ENCODE measurements at regions not wholly inside any gene's neighbourhood (a gene's known extent, or its start where the extent isn't known, plus 50 kb on each side); places are given as distances from the start of the nearest gene placed in this dataset.

GRCh38 chr18:24915547-24915946 lies 436.4 kb downstream of the ZNF521 start:
- DNase-seq, result no peak

DNA sequence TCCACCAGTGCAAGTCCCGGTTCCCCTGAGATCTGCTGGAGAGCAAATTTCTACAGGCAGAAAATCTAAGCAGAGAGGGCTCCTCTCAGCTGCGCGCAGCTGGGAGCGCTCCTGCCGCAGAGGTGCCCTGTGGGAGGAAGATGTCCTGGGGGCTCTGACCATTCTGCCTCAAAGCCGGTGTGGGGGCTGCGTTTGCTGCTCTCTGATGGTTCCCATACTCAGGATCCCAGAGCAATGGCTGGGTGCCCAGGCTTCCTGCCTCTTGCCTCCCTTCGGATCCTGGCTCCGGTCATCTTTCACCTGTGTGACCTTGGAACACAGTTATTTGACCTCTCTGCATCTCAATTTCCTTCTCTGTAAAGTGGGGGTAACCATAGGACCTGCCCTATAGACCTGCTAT lies 434.2 kb downstream of the ZNF521 start:
- no peak for DNase-seq

DNA sequence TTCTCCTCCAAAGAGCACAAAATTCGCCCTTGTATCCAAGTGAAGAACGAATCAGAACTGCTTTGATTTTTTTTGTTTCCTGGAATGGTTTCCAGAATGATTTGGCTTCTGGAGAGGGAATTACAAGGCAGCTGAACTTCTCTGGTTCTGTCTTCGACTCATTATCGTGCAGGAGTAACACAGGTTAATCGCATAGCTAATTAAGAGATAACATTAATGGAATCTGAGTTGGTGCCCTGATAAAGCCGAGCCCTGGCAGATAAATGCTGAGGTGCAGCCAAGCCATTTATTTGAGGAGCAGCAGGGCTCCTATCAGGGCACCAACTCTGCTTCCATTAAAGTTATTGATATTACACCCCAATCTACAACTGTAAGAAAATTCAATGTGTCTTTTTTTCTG lies 433.7 kb downstream of the ZNF521 start:
- no peak for DNase-seq

GRCh38 chr18:24919181-24919797 lies 432.7 kb downstream of the ZNF521 start:
- no peak for DNase-seq

DNA sequence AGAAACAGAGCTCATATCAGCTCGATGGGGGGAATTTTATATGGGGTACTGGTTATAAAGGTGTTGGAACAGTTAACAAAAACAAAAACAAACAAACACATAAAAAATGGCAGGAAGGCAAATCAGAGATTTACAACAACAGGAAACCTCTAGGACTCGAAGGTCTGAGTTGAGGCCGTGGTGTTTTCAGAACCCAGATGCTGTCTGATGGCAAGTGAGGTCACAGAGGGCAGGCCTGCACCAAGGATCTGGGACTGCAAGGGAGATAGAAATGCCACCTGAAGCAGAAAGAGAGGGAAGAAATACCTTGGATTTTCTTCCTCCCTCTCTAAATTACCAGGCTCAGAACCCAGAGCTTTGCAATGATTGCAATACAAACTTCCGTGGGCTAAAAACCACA lies 429.5 kb downstream of the ZNF521 start:
- DNase-seq, result no peak

DNA sequence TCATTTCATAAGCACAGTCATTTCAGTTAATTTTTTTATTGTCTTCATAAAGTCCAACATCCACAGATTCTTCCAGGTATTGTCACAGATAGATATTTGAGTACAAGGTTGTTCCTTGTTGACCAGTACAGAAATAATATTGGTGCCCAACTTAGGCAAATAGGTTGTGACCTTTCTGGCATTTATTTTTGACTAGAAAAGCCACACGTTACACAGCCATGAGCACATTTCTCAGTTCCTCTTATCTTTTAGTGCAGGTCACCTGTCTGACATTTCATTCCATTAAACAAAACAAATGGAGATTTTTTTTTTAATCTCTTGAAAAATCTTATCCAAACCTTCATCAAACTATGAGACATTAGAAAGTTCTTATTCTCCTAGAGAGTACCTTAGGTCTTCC lies 428.8 kb downstream of the ZNF521 start:
- DNase-seq, result no peak

DNA sequence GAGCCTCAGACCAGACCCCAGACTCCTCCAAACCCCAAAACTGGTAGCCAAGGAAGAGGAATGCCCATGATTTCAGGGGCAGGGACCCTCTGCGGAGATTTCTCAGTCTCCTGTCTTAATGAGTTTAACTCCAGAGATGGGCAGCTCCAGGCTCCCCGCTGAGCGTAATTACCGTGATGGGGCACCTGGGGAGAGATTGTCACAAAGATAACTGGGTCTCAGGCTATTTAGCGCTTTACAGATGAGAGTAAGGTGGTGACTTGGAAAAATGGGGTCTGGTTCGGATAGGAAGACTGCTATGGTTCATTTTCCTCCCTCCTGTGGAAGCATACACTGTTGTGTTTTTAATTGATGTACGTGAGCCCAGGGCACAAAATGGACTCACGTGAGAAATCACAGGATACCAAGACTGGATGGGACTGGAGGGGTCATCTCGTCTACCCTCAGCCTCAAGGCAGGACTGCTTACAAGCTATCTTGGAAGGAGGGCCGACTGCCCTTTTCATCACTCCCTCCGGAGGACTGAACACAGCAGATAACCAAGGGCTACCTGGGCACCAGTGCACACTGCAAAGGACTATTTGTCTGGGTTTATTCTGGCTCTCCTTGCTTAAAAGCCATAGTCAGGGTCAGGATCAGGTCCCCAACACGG lies 427.8 kb downstream of the ZNF521 start:
- no peak for DNase-seq

DNA sequence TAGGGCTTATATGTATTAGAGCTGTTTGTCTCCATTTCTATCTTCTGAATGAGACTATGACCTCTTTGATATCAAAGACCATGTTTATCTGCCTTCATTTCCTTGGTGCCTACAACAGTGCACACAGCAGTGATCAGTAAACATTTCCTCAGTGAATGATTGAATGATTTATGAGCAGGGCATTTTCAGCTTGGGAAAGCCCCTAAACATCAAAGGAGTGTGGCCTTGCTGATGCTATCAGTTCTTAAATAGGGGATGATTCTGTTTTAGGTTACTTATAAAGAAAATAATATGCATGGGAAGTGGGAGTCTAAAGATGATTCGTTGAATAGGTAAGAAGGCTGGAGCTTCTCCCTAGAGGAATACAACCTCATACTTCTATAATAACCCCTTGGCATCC lies 425.3 kb downstream of the ZNF521 start:
- no peak for DNase-seq

GRCh38 chr18:24928301-24928878 lies 423.6 kb downstream of the ZNF521 start:
- peak; percentile 6 for DNase-seq

GRCh38 chr18:24930478-24930877 lies 421.5 kb downstream of the ZNF521 start:
- DNase-seq, result peak; percentile 45

DNA sequence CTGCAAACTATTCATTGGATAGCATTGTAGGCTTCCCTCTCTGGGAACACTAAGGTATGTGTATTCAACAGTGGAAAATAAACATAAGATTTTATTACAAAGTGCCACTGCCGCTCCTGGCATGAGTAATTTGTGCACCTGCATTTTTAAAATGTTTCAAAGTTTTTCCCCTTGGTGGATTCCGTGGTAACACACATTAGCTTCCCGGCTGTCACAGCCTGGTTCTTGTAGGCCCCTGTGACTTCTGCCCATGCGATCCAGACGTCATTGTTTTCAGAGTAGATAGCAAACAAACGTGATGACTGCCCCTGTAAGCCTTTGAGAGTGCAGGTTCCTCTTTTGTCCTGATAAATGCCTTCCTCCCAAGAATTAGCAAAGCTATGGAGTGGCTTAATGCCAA lies 421.0 kb downstream of the ZNF521 start:
- DNase-seq, result peak; percentile 75

- DNase-seq, result no peak
These were observed 418.6 kb downstream of the ZNF521 start for GRCh38 chr18:24933345-24933744.

GRCh38 chr18:24934258-24934932 lies 417.6 kb downstream of the ZNF521 start:
- no peak for DNase-seq

DNA sequence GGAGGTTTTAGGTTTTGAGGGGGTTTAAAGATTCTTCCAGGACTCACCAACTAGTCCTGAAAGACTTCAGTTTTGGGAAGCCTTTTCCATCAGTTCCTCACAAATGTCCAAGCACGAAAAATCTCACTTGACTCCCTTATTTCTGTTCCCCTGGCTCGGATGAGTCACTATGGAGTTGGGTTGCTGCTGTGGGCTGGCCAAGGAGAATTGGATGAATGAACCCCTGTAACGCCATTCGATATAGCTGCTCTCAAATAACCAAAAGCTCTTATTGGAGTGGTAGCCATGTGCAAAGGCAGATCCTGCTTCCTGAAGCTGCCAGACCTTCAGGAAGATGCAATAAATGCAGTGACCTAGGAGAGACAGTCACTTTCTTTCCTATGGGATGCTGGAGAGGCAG lies 417.0 kb downstream of the ZNF521 start:
- no peak for DNase-seq

DNA sequence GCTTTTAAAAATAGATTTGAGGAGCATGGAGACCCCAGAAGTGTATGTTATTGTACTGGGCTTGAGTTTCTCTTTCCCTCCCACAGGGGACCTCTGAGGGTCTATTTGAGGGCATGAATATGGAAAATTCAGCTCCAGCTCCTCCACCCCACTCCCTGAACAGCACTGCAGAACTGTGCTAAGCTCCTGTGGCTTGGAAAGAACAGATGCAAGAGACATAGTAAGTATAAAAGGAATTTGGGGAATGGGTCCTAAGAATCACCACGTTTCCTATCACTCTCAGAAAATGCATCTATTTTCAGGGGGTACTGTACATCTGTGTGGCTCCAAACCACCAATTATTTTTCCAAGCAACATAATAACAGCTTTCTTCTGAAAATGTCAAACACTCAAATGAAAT lies 416.1 kb downstream of the ZNF521 start:
- DNase-seq, result no peak

- no peak for DNase-seq
These were observed 415.3 kb downstream of the ZNF521 start for GRCh38 chr18:24936691-24937090.

DNA sequence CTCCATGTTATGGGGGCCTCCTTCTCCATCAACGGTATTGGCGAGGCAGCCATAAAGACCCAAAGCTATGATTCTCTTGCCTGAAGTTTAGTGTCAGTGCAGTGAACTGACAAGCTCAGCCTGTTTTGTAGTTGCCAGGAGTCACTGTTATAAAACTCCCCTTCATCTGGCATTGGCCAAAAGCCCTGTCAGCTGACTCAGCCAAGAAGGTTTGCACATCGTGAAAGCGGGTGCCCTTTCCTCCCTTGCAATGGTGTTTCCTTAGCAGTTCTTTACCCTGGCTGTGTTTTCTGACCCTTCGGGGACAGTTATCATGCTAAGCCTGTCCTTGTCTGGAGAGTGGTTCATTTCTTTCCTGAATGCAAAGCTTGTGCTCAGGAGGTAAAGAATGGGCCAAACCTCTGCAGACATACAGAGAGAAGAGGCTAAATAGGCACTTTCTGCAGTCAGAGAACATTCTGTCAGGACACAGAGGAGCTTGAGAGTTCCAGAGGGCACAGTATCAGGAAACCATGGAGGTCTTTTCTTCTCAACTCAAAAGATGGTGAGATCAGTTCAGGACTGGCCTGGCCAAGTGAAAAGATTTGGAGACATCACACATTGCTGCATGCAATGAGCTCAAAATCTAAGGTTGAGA lies 414.2 kb downstream of the ZNF521 start:
- no peak for DNase-seq

DNA sequence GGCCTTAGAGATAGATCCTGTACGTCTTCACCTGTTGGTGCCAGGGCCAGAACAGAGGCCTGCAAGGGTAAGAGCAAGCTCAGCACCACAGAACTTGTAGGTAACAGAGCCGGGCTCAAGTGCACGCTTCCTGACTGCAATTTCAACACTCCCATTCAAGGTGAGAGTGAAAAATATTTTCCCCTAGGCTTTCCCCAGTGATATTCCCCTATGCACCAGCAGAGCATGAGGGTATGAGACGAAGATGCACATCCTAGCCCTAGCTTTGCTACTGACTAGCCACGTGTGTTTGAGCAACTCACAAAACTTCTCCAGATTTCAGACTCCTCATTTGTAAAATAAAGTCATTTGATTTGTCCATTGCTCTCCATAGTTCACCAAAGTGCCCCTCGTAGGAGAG lies 411.6 kb downstream of the ZNF521 start:
- no peak for DNase-seq

DNA sequence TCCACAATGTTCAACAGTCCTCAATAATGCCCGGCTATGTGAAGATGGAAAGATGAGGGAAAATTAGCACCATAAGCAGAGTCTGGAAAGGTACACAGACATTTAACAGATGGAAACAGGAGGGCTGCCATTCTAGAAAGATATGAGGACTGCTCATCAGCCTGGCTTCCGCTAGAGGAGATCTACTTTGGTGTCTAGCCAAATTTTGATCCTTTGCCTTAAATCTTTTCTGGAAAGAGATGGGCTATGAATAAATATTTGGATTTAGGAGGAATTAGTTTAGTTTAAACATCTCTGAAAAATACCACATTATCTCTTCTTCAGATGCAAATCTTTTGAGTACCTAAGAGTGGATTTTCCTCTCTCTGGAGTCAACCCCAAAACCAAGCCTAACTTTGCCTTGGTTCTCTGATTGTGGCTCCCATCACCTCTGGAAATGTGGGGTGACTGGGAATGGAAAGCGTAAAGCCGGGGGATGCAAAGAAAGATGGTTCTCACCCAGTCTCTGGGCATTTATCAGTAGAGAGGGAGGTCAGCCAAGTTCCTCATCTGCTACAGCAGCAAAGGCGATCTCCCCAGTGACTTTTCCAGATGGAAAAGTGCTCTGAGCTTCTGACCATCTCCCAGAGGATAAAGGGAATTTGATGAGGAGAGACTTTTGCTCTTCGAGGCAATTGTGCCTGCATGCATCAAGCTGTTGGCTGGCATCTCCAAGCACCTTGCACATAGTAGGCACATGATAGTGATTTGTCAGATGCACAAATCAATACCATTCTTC lies 410.6 kb downstream of the ZNF521 start:
- DNase-seq, result no peak

GRCh38 chr18:24942144-24942543 lies 409.8 kb downstream of the ZNF521 start:
- peak; percentile 87 for DNase-seq

DNA sequence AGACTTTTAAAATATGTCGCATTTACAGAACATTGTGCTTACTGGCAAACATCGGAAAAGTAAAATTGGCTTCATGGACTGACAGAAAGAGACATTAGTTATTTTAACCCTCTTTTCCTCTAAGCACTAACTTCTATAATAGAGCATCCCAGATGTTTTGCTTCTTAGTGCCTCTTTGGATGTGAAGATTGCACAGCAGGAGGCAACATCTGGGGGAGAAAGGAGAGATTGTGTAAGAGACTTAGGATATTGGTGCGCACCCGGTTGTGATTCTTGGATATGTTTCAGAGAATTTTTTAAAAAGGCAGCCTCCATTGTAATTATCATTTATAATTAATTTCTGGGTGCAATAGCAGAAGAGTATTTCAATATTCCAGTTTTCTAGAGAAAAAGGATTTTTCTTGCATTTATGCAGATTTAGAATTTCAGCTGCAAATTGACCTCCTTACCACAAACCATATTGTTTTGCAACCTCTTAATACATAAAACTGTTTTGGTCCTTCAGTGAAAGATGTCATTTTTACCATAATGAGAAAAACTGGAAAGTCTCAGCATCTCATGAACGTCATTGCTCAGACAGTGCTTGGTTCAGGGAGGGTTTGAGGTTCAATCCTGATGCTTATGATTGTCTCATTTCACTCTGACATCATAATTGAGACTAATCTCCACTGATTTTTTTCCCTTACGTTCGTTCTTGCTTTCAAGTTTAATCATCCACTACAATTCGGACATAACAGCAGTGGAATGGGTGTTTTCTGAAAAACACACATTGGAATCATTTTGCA lies 404.3 kb downstream of the ZNF521 start:
- DNase-seq, result no peak

GRCh38 chr18:24949908-24950307 lies 402.1 kb downstream of the ZNF521 start:
- no peak for DNase-seq

Measured in DMS53 (cell line).